HCT116 (cell line): ENCODE measurements at regions not wholly inside any gene's neighbourhood (a gene's known extent, or its start where the extent isn't known, plus 50 kb on each side); places are given as distances from the start of the nearest gene placed in this dataset.

Experiments
- ATAC-seq: fragments of 200-7000 bp; cut with Tn5 transposase; 2 replicates; pipeline ENCODE4 v1.9.1; 2020; ENCODE audit warnings: mild to moderate bottlenecking, moderate library complexity
- BruUV-seq: library from RNA; stranded (reverse); fragments of 400-500 nt; replicated peaks from 2 replicates; lab custom pipeline; 2021; lab: Mats Ljungman, UMichigan
- CTCF ChIA-PET: fragments of 300-600 bp; sonication (Branson Sonifier 250); formaldehyde crosslinking; loops from one replicate; lab custom pipeline; 2021; ENCODE audit warnings: antibody characterized with exemption; lab: Charles Lee
- POLR2A ChIA-PET: fragments of 300-600, 350-600 bp; sonication (Branson Sonifier 250); formaldehyde crosslinking; loops from one replicate; lab custom pipeline; 2021; ENCODE audit warnings: antibody characterized with exemption; lab: Charles Lee
- RAD21 ChIA-PET, 2 experiments: fragments of 300-600 bp; sonication (Branson Sonifier 250); formaldehyde crosslinking; loops; one replicate each; lab custom pipeline; 2023; ENCODE audit warnings: low total read pairs in 2 of 2; ENCODE audit not compliant: uncharacterized antibody in 2 of 2, unreplicated experiment in 2 of 2, low non-redundant PET in 1 of 2; lab: Charles Lee
- DNase-seq: peaks from one replicate; pipeline ENCODE4 v3.0.0-alpha.2; 2010; ENCODE audit warnings: low read depth, low spot score
- H2AFZ ChIP-seq: fragments of 200-600 bp; shearing (Covaris generic), sonication (generic); 2 replicates; pipeline ENCODE4 v1.6.1; 2017; ENCODE audit warnings: low read depth, mixed run types, mixed read lengths, antibody characterized with exemption, low read length; ENCODE audit not compliant: poor library complexity, severe bottlenecking
- H3K27ac ChIP-seq: 2 replicates; pipeline ENCODE4 v1.5.1; 2012; ENCODE audit warnings: low read depth, low read length
- H3K27me3 ChIP-seq: fragments of 200-600 bp; sonication (generic); 2 replicates; pipeline ENCODE4 v1.6.1; 2016; ENCODE audit warnings: mixed run types, low read length, mixed read lengths; ENCODE audit not compliant: insufficient read depth
- H3K36me3 ChIP-seq, 2 experiments: fragments of 200-500 bp in 1 of 2; fragments of 200-600 bp in 1 of 2; sonication (Bioruptor generic) in 1 of 2; sonication (generic) in 1 of 2; 2 replicates each; pipeline versions ENCODE4 v1.5.1 to v1.6.1; 2014 to 2016; ENCODE audit warnings: low read length in 2 of 2, inconsistent platforms in 1 of 2, mixed read lengths in 1 of 2, mixed run types in 1 of 2; ENCODE audit not compliant: insufficient read depth in 2 of 2, control insufficient read depth in 1 of 2
- H3K4me1 ChIP-seq, 2 experiments: fragments of 200-600 bp in 1 of 2; sonication (generic) in 1 of 2; 2 replicates each; pipeline versions ENCODE4 v1.5.1 to v1.6.1; 2012 to 2017; ENCODE audit warnings: low read length in 2 of 2, inconsistent platforms in 1 of 2, mild to moderate bottlenecking in 1 of 2, mixed read lengths in 1 of 2, mixed run types in 1 of 2, moderate library complexity in 1 of 2; ENCODE audit not compliant: insufficient read depth in 2 of 2, control insufficient read depth in 1 of 2
- H3K4me2 ChIP-seq: fragments of 200-600 bp; sonication (generic); 2 replicates; pipeline ENCODE4 v1.6.1; 2017; ENCODE audit warnings: mixed run types, low read length, mixed read lengths
- H3K4me3 ChIP-seq, 2 experiments: fragments of 200-600 bp in 1 of 2; sonication (generic) in 1 of 2; replicated peaks in 1 of 2; 2 replicates each; pipeline ENCODE4 v1.5.1; 2011 to 2016; ENCODE audit warnings: low read length in 2 of 2, control low read depth in 1 of 2, low read depth in 1 of 2, mild to moderate bottlenecking in 1 of 2, mixed read lengths in 1 of 2, mixed run types in 1 of 2
- H3K79me2 ChIP-seq: fragments of 200-600 bp; sonication (generic); 2 replicates; pipeline ENCODE4 v1.6.1; 2017; ENCODE audit warnings: mild to moderate bottlenecking, mixed run types, low read length, moderate library complexity, mixed read lengths; ENCODE audit not compliant: insufficient read depth
- H3K9ac ChIP-seq: fragments of 200-600 bp; sonication (generic); 2 replicates; pipeline ENCODE4 v1.6.1; 2016; ENCODE audit warnings: low read length, mixed read lengths
- H3K9me2 ChIP-seq: fragments of 200-600 bp; sonication (generic), shearing (Covaris generic); 2 replicates; pipeline ENCODE4 v1.6.1; 2017; ENCODE audit warnings: mixed run types, mild to moderate bottlenecking, moderate library complexity; ENCODE audit not compliant: insufficient read depth
- H3K9me3 ChIP-seq, 2 experiments: fragments of 200-500 bp in 1 of 2; fragments of 200-600 bp in 1 of 2; sonication (Bioruptor generic) in 1 of 2; sonication (generic) in 1 of 2; 2 replicates each; pipeline ENCODE4 v1.6.1; 2014 to 2017; ENCODE audit warnings: low read length in 2 of 2, mixed read lengths in 2 of 2, inconsistent platforms in 1 of 2, low read depth in 1 of 2, mild to moderate bottlenecking in 1 of 2, mixed run types in 1 of 2, moderate library complexity in 1 of 2; ENCODE audit not compliant: control insufficient read depth in 1 of 2, insufficient read depth in 1 of 2
- H4K20me1 ChIP-seq: fragments of 200-600 bp; sonication (generic), shearing (Covaris generic); 2 replicates; pipeline ENCODE4 v1.6.1; 2017; ENCODE audit warnings: mixed run types, mild to moderate bottlenecking, moderate library complexity; ENCODE audit not compliant: insufficient read depth
- CEBPB ChIP-seq: IDR thresholded peaks from 2 replicates; pipeline ENCODE4 v1.6.1; 2012; ENCODE audit warnings: low read depth
- ELF1 ChIP-seq: IDR thresholded peaks from 2 replicates; pipeline ENCODE4 v1.6.1; 2012; ENCODE audit warnings: low read depth, borderline replicate concordance
- JUND ChIP-seq: IDR thresholded peaks from 2 replicates; pipeline ENCODE4 v1.6.1; 2012
- SIN3A ChIP-seq: IDR thresholded peaks from 2 replicates; pipeline ENCODE4 v1.6.1; 2012; ENCODE audit warnings: low read depth
- SP1 ChIP-seq: IDR thresholded peaks from 2 replicates; pipeline ENCODE4 v1.6.1; 2012; ENCODE audit warnings: low read depth
- ZFX ChIP-seq: fragments of 450-650 bp; IDR thresholded peaks from 2 replicates; pipeline ENCODE4 v1.6.1; 2017
- intact Hi-C: fragments of 100-400 bp; cut with micrococcal nuclease; formaldehyde crosslinking; loops from 2 replicates; pipeline ENCODE4 v1.10.0; 2022
- TF ChIP-seq, protein P1 (sequence below): IDR thresholded peaks from 2 replicates; pipeline ENCODE4 v1.6.1; 2011; ENCODE audit warnings: mild to moderate bottlenecking, low read length, moderate library complexity; ENCODE audit not compliant: insufficient replicate concordance; ENCODE audit errors: extremely low read depth
- TF ChIP-seq, protein P2 (sequence below), 3 experiments: fragments of 200-600 bp in 1 of 3; sonication (generic) in 1 of 3; IDR thresholded peaks in 2 of 3; conservative IDR thresholded peaks in 1 of 3; 2 replicates each; pipeline ENCODE4 v1.5.1; 2012 to 2017; ENCODE audit warnings: low read depth in 2 of 3, low read length in 2 of 3, antibody characterized with exemption in 1 of 3, borderline replicate concordance in 1 of 3, control low read depth in 1 of 3, mild to moderate bottlenecking in 1 of 3, mixed read lengths in 1 of 3, mixed run types in 1 of 3, moderate library complexity in 1 of 3; ENCODE audit not compliant: insufficient read depth in 1 of 3
- TF ChIP-seq, protein P3 (sequence below): IDR thresholded peaks from 2 replicates; pipeline ENCODE4 v1.6.1; 2012; ENCODE audit warnings: low read depth

DNA sequence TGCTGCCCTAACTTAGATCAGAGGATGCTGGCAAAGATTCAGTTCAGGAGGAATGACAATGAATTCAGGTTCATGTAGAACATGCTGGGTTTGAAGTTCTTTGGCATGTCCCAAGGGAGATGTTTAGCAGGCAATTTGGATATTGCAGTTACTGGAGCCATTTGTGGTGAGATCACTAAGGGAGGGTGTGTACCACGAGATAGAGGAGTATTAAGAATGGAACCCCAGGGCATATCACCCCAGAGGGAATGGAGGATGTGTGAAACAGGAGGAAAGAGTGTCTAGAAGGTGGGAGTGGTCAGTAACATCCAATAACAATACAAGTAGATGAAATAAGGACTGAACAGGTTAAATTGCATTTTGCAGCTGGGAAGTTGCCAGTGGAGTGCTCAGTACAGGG lies 87.1 kb downstream of the CCR1 start:
- ChIA-PET CTCF (no interaction called here), RAD21 (no interaction called here), POLR2A (no interaction called here)
- H3K4me1 ChIP-seq: no peaks in the 10 kb centered on the region
- ATAC-seq: no peak
- H3K4me2 ChIP-seq: no peak overlapping the region
- no peaks in the 10 kb centered on the region for H3K9me2 ChIP-seq
- no peaks in the 10 kb centered on the region for H3K79me2 ChIP-seq
- no peaks in the 10 kb centered on the region for H4K20me1 ChIP-seq
- no peak overlapping the region for H3K4me3 ChIP-seq
- no peak for DNase-seq
- H3K27ac ChIP-seq: no peak overlapping the region
- H3K9me3 ChIP-seq: no peaks in the 10 kb centered on the region
- BruUV-seq: no TSS peak
- no peak overlapping the region for H2AFZ ChIP-seq
- H3K27me3 ChIP-seq: no peaks in the 10 kb centered on the region
- H3K36me3 ChIP-seq: no peaks in the 10 kb centered on the region
- intact Hi-C loops: no loop called here
- TF ChIP-seq, protein P1, sequence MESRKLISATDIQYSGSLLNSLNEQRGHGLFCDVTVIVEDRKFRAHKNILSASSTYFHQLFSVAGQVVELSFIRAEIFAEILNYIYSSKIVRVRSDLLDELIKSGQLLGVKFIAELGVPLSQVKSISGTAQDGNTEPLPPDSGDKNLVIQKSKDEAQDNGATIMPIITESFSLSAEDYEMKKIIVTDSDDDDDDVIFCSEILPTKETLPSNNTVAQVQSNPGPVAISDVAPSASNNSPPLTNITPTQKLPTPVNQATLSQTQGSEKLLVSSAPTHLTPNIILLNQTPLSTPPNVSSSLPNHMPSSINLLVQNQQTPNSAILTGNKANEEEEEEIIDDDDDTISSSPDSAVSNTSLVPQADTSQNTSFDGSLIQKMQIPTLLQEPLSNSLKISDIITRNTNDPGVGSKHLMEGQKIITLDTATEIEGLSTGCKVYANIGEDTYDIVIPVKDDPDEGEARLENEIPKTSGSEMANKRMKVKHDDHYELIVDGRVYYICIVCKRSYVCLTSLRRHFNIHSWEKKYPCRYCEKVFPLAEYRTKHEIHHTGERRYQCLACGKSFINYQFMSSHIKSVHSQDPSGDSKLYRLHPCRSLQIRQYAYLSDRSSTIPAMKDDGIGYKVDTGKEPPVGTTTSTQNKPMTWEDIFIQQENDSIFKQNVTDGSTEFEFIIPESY: no peak
- TF ChIP-seq SP1 (no peak), ELF1 (no peak), ZFX (no peak), JUND (no peak), SIN3A (no peak), CEBPB (no peak)
- TF ChIP-seq, protein P2, sequence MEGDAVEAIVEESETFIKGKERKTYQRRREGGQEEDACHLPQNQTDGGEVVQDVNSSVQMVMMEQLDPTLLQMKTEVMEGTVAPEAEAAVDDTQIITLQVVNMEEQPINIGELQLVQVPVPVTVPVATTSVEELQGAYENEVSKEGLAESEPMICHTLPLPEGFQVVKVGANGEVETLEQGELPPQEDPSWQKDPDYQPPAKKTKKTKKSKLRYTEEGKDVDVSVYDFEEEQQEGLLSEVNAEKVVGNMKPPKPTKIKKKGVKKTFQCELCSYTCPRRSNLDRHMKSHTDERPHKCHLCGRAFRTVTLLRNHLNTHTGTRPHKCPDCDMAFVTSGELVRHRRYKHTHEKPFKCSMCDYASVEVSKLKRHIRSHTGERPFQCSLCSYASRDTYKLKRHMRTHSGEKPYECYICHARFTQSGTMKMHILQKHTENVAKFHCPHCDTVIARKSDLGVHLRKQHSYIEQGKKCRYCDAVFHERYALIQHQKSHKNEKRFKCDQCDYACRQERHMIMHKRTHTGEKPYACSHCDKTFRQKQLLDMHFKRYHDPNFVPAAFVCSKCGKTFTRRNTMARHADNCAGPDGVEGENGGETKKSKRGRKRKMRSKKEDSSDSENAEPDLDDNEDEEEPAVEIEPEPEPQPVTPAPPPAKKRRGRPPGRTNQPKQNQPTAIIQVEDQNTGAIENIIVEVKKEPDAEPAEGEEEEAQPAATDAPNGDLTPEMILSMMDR (IDR thresholded peaks at IDR 0.05 in 2 of 3, conservative IDR thresholded peaks at IDR 0.05 in 1 of 3; ENCODE audit: borderline replicate concordance in 1 of 3, insufficient read depth in 1 of 3, low read depth in 2 of 3, low read length in 2 of 3): no peak
- TF ChIP-seq, protein P3, sequence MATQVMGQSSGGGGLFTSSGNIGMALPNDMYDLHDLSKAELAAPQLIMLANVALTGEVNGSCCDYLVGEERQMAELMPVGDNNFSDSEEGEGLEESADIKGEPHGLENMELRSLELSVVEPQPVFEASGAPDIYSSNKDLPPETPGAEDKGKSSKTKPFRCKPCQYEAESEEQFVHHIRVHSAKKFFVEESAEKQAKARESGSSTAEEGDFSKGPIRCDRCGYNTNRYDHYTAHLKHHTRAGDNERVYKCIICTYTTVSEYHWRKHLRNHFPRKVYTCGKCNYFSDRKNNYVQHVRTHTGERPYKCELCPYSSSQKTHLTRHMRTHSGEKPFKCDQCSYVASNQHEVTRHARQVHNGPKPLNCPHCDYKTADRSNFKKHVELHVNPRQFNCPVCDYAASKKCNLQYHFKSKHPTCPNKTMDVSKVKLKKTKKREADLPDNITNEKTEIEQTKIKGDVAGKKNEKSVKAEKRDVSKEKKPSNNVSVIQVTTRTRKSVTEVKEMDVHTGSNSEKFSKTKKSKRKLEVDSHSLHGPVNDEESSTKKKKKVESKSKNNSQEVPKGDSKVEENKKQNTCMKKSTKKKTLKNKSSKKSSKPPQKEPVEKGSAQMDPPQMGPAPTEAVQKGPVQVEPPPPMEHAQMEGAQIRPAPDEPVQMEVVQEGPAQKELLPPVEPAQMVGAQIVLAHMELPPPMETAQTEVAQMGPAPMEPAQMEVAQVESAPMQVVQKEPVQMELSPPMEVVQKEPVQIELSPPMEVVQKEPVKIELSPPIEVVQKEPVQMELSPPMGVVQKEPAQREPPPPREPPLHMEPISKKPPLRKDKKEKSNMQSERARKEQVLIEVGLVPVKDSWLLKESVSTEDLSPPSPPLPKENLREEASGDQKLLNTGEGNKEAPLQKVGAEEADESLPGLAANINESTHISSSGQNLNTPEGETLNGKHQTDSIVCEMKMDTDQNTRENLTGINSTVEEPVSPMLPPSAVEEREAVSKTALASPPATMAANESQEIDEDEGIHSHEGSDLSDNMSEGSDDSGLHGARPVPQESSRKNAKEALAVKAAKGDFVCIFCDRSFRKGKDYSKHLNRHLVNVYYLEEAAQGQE: no peak
- no peak overlapping the region for H3K9ac ChIP-seq
